IPS-20b (cell line): ENCODE measurements at regions not wholly inside any gene's neighbourhood (a gene's known extent, or its start where the extent isn't known, plus 50 kb on each side); places are given as distances from the start of the nearest gene placed in this dataset.

ENCODE experiments used
- H3K27ac ChIP-seq: one replicate; pipeline ENCODE4 v1.5.1; 2013; ENCODE audit warnings: low read length
- H3K27me3 ChIP-seq: 2 replicates; pipeline ENCODE4 v1.6.1; 2013; ENCODE audit warnings: mild to moderate bottlenecking, low read length, inconsistent platforms; ENCODE audit not compliant: insufficient read depth
- H3K36me3 ChIP-seq: 2 replicates; pipeline ENCODE4 v1.6.1; 2013; ENCODE audit warnings: low read depth, mild to moderate bottlenecking, inconsistent platforms, low read length, moderate library complexity; ENCODE audit not compliant: insufficient read depth
- H3K4me1 ChIP-seq: 2 replicates; pipeline ENCODE4 v1.6.1; 2013; ENCODE audit warnings: mild to moderate bottlenecking, control low read depth, inconsistent platforms, low read length, moderate library complexity; ENCODE audit not compliant: insufficient read depth
- H3K4me3 ChIP-seq: 2 replicates; pipeline ENCODE4 v1.5.1; 2013; ENCODE audit warnings: mild to moderate bottlenecking, low read length, inconsistent platforms
- H3K9ac ChIP-seq: 2 replicates; pipeline ENCODE4 v1.6.1; 2013; ENCODE audit warnings: low read depth, mild to moderate bottlenecking, inconsistent platforms, low read length, moderate library complexity
- H3K9me3 ChIP-seq: 2 replicates; pipeline ENCODE4 v1.6.1; 2013; ENCODE audit warnings: mild to moderate bottlenecking, low read depth, low read length, inconsistent platforms; ENCODE audit not compliant: insufficient read depth

DNA sequence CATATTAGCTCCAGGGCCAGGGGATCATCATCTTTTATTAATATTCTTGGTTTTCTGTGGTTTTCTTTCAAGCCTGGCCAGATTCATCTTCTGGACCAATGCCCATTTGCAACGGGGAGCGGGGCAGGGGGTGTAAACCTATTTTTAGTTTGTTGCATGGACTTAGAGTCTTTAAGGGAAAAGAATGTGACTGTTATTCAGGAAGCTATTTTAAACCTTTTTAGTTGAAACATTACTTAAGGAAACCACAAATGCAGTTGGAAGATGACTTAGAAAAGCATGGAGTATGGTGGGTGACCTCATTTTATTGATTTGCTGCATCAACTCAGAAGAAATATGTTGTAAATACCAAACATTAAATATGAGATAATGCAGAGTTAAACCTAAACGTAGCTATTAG lies 368.4 kb upstream of the E2F7 start:
- no peak overlapping the region for H3K9ac ChIP-seq
- no peaks in the 10 kb centered on the region for H3K9me3 ChIP-seq
- H3K36me3 ChIP-seq = no peaks in the 10 kb centered on the region
- no peaks in the 10 kb centered on the region for H3K27me3 ChIP-seq
- H3K27ac ChIP-seq = no peak overlapping the region
- no peaks in the 10 kb centered on the region for H3K4me1 ChIP-seq
- no peak overlapping the region for H3K4me3 ChIP-seq

DNA sequence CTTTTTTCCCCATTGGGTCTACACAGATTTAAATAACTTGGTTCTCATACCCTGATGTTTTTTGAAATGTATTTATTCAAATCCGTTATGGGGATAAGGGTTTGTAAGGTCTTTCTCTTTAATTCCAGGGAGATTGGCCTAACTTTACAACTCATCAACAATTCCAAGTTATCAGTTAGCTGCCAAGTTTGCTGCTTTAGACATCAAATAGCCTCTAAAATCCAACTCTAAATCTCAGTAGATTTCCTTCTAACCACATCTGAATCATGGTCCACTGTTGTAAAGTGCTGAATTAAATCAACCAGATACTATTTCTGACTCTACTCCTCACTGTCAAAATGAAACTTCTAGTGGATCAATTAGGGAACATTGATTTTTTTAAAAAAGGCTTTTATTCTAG lies 364.1 kb upstream of the E2F7 start:
- Histone ChIP-seq H3K27ac (no peak overlapping the region), H3K27me3 (no peaks in the 10 kb centered on the region), H3K9me3 (no peaks in the 10 kb centered on the region), H3K9ac (no peak overlapping the region), H3K4me3 (no peak overlapping the region), H3K4me1 (no peaks in the 10 kb centered on the region), H3K36me3 (no peaks in the 10 kb centered on the region)

DNA sequence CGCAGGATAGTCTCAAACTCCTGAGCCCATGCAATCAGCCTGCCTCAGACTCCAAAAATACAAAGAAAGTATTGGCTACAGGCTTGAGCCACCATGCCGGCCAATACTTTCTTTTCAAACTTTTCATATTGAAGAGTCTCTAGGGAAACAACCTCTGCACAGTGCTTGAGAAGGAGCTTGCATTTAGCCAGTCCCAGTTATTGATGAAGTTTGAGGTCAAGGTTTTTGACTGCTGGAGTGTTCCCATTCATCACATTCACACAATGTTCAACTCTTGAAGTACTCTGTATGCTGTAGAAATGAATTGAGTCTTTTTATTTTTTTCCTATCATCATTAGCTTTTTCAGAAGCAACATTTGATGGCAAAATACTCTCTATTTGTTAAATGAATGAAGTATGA lies 355.8 kb upstream of the E2F7 start:
- Histone ChIP-seq H3K27ac (no peak overlapping the region), H3K9me3 (no peaks in the 10 kb centered on the region), H3K27me3 (no peaks in the 10 kb centered on the region), H3K36me3 (no peaks in the 10 kb centered on the region), H3K4me3 (no peak overlapping the region), H3K4me1 (no peaks in the 10 kb centered on the region), H3K9ac (no peak overlapping the region)

DNA sequence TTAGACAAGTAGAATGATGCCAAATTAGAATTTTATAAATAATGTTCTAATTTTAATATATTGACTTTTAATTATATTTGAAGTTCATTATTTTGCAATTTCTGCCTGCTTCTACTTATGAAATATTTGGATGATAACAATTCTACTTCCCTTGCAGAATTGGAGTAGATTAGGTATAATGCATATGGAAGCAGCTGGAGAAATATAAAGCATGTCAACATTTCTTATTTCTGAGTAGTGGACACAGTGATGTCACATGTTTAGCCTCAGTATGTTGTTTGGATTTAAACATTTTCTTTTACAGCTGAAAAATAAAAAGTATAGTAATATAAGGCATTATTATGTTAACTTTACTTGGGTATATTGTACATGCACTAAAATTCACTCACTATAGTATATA lies 344.2 kb upstream of the E2F7 start:
- H3K27ac ChIP-seq = no peak overlapping the region
- H3K27me3 ChIP-seq = no peaks in the 10 kb centered on the region
- H3K9ac ChIP-seq = no peak overlapping the region
- no peaks in the 10 kb centered on the region for H3K36me3 ChIP-seq
- no peak overlapping the region for H3K4me3 ChIP-seq
- peaks cover 10% of the 10 kb centered on the region; the same call in 1 of the 2 replicates for H3K4me1 ChIP-seq
- H3K9me3 ChIP-seq = no peaks in the 10 kb centered on the region

DNA sequence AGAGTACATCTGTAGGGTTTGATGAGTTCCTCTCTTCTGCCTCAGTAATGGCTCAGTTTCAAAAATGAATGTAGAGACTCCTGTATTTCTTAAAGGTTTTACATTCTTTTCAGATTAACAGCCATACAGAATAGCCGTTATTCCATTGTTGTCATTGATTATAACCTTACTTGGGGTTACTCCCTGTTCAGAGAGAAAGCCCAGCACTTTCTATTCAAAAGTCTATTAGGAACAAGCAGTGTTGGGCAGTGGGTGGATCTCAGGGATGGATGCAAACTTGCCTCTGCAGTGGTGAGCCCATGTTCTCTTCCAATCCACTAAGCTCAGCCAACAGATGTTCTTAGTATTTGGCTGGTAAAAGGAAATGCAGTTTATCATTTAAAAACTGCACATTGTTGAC lies 342.6 kb upstream of the E2F7 start:
- H3K4me3 ChIP-seq = no peak overlapping the region

DNA sequence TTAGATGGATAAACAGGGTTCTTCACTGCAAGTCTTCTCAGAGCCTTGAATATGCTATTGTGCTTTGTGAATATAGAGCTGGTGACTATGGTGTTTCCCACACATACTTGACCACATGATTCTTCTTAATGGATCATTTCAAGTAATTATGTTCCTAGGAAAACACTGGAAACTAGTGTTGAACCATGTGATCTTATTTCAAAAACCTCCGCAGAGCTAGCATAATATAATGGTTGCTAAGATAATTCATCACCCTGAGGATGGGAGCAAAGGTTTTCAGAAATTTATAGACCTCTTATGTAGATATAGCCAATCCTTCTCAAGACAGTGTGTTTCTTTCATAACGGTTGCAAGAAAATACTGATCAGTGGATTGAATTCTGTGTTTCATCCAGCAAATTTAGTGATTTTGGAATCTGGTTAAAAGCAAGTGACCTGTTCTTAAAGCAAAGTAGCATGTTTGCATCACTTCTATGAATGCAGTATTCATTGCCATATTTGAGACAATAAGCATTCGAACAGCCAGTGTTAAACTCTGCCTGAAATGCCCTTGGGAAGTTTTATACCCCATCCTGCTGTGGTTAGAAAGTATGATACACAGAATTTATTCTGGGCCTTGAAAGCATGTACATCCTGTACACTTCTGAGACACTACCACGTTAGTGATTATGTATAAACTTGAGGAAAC lies 341.0 kb upstream of the E2F7 start:
- Histone ChIP-seq H3K9me3 (no peaks in the 10 kb centered on the region), H3K4me3 (no peak overlapping the region), H3K27ac (no peak overlapping the region), H3K36me3 (no peaks in the 10 kb centered on the region), H3K4me1 (peaks cover 10% of the 10 kb centered on the region; the same call in 1 of the 2 replicates), H3K27me3 (no peaks in the 10 kb centered on the region), H3K9ac (no peak overlapping the region)

More for the DNA sequence above, 342.6 kb upstream of the E2F7 start:
- Histone ChIP-seq H3K27ac (no peak overlapping the region), H3K27me3 (no peaks in the 10 kb centered on the region), H3K9ac (no peak overlapping the region), H3K9me3 (no peaks in the 10 kb centered on the region), H3K36me3 (no peaks in the 10 kb centered on the region), H3K4me1 (peaks cover 10% of the 10 kb centered on the region; the same call in 1 of the 2 replicates)

DNA sequence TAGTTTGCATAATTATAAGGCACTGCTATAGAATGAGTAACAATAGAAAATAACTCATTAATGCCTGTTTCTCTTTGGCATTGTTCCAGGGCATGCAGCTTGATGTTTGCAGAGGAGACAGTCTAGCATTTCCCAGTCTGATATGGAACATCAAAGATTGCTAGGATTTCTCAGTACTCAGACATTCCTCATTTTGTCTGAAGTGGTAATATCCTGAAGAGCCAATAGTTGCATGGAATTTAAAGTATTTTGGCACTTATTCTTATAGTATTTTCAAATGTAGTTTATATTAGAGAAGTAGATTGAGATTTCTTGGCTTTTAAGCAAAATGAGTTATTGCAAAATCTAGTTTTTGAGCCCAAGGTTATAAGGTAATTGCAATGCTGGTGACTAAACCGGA lies 337.3 kb upstream of the E2F7 start:
- Histone ChIP-seq H3K27me3 (no peaks in the 10 kb centered on the region), H3K27ac (no peak overlapping the region), H3K36me3 (no peaks in the 10 kb centered on the region), H3K4me3 (no peak overlapping the region), H3K9ac (no peak overlapping the region), H3K9me3 (no peaks in the 10 kb centered on the region), H3K4me1 (peaks cover 4% of the 10 kb centered on the region; the same call in 1 of the 2 replicates)

DNA sequence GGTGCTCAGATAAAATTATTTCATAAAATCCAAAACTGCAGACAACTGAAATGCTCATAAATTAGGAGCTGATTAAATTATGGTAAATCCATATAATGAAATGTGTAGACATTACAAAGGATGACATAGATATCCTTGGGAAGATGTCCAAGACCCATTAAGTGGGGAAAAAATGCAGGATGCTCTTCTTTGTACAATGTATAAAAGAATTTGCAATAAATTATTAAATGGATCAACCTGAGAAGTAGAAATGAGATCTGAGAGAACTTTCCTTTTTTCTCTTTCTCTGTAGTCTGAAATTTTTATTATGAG lies 336.4 kb upstream of the E2F7 start:
- no peak overlapping the region for H3K4me3 ChIP-seq
- H3K27ac ChIP-seq = no peak overlapping the region
- H3K27me3 ChIP-seq = no peaks in the 10 kb centered on the region
- no peaks in the 10 kb centered on the region for H3K9me3 ChIP-seq
- H3K9ac ChIP-seq = no peak overlapping the region
- H3K4me1 ChIP-seq = peaks cover 4% of the 10 kb centered on the region; the same call in 1 of the 2 replicates
- H3K36me3 ChIP-seq = no peaks in the 10 kb centered on the region

DNA sequence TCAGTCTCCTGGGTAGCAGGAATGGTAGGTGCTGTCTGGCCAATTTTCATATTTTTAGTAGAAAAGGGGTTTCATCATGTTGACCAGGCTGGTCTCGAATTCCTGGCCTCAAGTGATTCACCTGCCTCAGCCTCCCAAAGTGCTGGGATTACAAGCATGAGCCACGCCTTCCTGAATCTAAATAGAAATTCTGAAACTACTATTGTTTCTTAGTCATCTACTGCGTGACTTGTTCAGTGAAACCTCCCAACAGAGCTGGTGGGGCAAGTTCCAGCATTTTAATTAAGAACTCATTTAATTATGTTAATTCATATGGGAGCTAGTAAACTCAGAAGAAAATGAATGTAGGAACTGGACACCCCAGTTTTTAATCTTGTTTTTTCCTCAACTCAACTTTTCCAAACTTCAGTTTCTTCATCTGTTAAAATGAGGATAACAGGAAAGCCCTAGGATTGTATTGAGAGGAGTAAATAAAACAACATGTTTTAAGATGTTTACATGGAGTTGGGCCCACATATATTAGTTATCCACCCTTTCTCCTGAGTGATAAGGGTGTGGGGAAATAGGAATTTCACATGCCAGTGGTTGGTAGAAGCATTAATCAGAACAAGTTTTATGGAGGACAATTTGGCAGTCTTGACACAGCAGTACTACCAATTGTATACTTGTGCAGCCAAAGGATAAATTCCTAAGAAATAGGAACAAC lies 335.8 kb upstream of the E2F7 start:
- Histone ChIP-seq H3K27me3 (no peaks in the 10 kb centered on the region), H3K4me3 (no peak overlapping the region), H3K9me3 (no peaks in the 10 kb centered on the region), H3K27ac (no peak overlapping the region), H3K36me3 (no peaks in the 10 kb centered on the region), H3K4me1 (peaks cover 4% of the 10 kb centered on the region; the same call in 1 of the 2 replicates), H3K9ac (no peak overlapping the region)

DNA sequence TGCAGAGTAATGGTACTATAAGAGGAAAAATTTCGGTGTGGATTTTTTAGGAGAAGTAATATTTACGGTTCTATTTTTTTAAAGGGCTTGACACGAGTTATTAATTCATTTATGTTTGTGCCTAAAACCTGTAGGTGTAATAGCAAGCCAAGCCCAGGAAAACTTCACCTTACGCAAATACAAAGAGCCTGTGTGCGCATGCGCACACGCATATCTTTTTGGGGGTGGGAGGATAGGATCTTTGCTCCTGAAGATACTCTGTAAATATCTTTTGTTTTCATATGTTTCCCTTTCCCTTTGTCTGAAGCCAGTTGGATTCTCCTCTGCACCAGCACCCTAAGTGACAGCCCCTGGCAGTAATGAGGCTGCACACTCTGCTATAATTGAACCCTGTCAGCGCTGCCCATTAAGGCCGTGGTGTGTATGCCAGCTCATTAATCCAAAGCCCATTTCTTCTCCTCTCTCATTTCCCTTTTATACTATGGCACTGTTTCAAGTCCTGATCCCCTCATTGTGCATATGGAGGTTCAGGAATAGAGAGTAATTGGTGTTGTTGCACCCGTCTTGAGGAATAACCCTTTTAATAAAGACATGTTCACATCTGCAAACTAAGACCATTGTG lies 327.2 kb upstream of the E2F7 start:
- H3K27ac ChIP-seq = no peak overlapping the region
- H3K36me3 ChIP-seq = no peaks in the 10 kb centered on the region
- no peak overlapping the region for H3K9ac ChIP-seq
- H3K4me1 ChIP-seq = no peaks in the 10 kb centered on the region
- no peaks in the 10 kb centered on the region for H3K27me3 ChIP-seq
- no peaks in the 10 kb centered on the region for H3K9me3 ChIP-seq
- H3K4me3 ChIP-seq = no peak overlapping the region

DNA sequence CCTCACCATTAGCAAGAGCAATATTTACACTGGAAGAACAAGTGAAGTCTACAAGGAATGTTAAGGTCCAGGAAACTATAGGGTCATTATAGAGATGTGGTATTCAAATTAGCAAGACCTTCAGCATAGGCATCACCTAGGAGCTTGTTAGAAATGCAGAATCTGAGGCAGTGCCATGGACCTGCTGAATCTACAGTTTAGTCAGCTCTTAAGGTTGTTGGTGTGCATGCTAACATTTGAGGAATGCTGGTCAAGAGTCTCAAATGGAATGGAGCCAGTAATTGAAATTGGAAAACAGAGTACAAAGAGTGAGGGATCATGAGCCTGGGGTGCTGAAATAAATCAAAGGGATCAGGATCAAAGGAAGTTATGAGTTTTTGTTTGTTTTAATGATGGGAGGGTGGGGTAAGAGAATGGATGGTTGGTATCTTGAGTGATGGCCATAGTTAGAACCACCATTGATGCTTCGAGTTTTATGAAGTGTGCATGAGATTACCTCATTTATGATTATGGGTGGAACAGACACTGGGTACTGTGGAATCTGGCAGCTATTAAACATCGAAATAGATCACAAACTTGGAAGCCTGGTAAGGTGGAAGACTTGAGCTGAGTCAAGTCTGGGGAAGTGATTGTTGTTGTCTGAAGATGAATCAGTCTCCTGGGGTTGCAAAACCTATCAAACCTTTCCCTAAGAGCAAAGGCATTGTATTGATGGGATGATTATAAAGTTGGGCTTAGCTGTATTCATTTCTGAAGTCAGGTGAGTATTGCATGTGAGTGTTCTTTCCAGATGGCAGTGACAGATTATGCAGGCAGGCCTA lies 323.3 kb upstream of the E2F7 start:
- no peak overlapping the region for H3K9ac ChIP-seq
- H3K36me3 ChIP-seq = no peaks in the 10 kb centered on the region
- H3K9me3 ChIP-seq = no peaks in the 10 kb centered on the region

More for the DNA sequence above, 323.3 kb upstream of the E2F7 start:
- Histone ChIP-seq H3K27me3 (no peaks in the 10 kb centered on the region), H3K27ac (no peak overlapping the region), H3K4me3 (no peak overlapping the region), H3K4me1 (no peaks in the 10 kb centered on the region)
